HG03108 (cell line): ENCODE measurements at regions not wholly inside any gene's neighbourhood (a gene's known extent, or its start where the extent isn't known, plus 50 kb on each side); places are given as distances from the start of the nearest gene placed in this dataset.

Experiments
- ATAC-seq: cut with Tn5 transposase; IDR thresholded peaks from one replicate; pipeline ENCODE4 v1.9.1; 2021; ENCODE audit warnings: moderate library complexity; ENCODE audit not compliant: unreplicated experiment

DNA sequence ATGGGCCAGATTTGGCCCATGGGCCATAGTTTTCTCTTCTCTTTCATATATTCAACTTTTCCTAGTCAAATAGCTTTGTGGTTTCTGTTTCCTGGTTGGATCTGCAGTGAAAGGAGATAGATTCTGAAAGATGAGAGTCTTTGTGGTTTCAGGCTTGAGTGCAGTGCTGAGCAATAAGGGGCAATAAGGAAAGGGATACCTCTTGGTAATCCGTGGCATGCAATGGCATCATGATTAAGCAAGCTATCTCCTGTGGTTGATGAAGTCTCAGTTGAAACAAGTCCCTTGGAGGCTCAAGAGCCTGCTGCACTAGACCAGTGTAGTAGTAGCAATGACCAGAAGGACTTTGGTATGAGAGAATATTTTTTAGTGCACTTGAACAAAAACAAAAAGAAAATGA lies 187.7 kb upstream of the CNTNAP2 start:
- no peak for ATAC-seq

GRCh38 chr7:145919712-145920111 lies 196.9 kb upstream of the CNTNAP2 start:
- ATAC-seq: no peak

- no peak for ATAC-seq
Measured at GRCh38 chr7:145916776-145917175, 199.8 kb upstream of the CNTNAP2 start.

GRCh38 chr7:145915679-145916078 lies 200.9 kb upstream of the CNTNAP2 start:
- ATAC-seq: no peak

GRCh38 chr7:145909991-145910513 lies 206.5 kb upstream of the CNTNAP2 start:
- ATAC-seq: peak; percentile 93

DNA sequence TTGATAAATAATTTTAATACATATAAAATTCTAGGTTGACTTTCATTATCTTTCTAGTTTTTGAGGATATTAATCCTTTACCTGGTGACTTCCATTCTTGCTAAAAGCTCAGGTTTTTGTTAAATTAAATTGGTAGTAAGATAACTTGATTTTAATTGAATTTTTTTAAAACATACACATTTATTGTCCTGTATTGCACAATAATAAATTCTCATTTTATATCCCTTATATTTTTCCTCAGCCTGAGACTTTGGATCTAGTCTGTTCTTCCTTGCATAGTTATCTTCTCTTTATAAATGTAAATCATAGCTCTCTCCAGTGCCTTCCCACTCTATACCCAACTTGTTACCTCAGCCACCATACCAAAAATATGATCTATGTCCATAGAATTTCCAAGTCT lies 212.9 kb upstream of the CNTNAP2 start:
- ATAC-seq: no peak

GRCh38 chr7:145902123-145902522 lies 214.5 kb upstream of the CNTNAP2 start:
- no peak for ATAC-seq

DNA sequence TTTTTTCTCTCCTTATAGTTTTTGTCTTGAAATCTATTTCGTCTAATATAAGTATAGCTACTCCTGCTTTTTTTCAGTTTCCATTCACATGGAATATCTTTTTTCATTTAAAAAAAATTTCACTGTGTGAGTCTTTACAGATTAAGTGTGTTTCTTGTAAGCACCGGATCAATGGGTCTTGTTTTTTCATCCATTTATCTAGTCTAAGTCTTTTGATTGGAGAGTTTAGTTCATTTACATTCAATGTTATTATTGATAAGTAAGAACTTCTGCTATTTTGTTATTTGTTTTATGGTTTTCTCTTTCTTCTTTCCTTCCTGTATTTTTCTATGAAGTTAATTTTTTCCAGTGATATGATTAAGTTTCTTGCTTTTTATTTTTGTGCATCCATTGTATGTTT lies 216.7 kb upstream of the CNTNAP2 start:
- ATAC-seq: no peak

DNA sequence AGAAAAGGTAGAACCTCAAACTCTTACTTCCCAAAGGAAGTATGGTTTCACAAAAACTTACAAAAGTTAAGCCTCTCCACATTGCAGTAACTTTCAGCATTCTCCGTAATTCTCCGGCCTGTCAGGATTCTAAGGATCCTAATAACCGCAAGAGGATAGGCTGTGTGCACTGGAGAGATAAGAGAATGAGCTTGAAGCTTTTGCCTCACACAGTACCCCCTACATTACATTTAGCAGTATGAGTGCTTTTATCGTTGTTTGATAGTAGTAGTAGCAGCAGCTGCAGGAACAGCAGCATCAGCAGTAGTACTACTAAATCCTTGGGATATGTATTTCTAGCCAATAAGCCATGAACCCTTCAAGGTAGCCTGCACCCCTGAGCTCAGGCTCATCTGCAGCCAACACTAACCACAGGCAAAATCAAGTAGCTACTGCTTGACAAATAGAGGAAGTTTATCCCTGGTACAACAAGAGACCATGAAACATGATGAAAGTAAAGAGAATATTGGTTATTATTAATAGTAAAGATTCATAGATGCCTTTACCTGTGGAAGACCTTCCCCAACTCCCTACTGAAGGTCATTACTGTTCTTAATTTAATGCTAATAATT lies 222.6 kb upstream of the CNTNAP2 start:
- no peak for ATAC-seq

- no peak for ATAC-seq
Measured at GRCh38 chr7:145884716-145885514, 231.7 kb upstream of the CNTNAP2 start.

GRCh38 chr7:145876376-145876775 lies 240.2 kb upstream of the CNTNAP2 start:
- ATAC-seq: no peak

GRCh38 chr7:145875267-145875666 lies 241.3 kb upstream of the CNTNAP2 start:
- ATAC-seq: no peak

DNA sequence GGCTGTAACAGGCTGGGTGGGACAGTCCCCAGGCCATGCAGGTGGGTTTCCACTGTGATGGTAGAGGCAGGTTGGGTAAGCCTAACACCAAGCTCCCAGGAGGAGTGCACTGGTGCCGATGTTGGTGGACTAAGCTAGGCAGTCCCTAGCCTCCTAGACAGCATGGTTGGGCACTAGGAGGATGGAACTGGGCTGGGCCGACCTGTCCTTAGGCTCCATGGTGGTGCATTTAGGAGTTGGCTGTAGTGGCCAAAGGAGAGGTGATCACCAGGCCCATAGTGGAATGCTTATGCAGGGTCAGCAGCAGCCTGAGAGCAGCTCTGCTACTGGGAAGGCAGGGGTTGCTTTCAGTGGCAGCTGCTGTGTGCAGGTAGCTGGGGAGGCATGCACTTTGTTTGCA lies 247.7 kb upstream of the CNTNAP2 start:
- no peak for ATAC-seq

- ATAC-seq: no peak
Measured at GRCh38 chr7:145862212-145862611, 254.4 kb upstream of the CNTNAP2 start.

- no peak for ATAC-seq
Measured at GRCh38 chr7:145860809-145861208, 255.8 kb upstream of the CNTNAP2 start.

GRCh38 chr7:145850636-145851035 lies 266.0 kb upstream of the CNTNAP2 start:
- no peak for ATAC-seq

- ATAC-seq: no peak
Measured at GRCh38 chr7:145848691-145849090, 267.9 kb upstream of the CNTNAP2 start.

GRCh38 chr7:145845345-145845744 lies 271.3 kb upstream of the CNTNAP2 start:
- no peak for ATAC-seq

GRCh38 chr7:145839814-145840213 lies 276.8 kb upstream of the CNTNAP2 start:
- ATAC-seq: no peak

GRCh38 chr7:145831616-145832206 lies 284.9 kb upstream of the CNTNAP2 start:
- ATAC-seq: no peak

GRCh38 chr7:145817687-145818086 lies 298.9 kb upstream of the CNTNAP2 start:
- no peak for ATAC-seq

- no peak for ATAC-seq
Measured at GRCh38 chr7:145812218-145812617, 304.4 kb upstream of the CNTNAP2 start.
